Endothelial cell of umbilical vein (primary cell): ENCODE measurements at regions not wholly inside any gene's neighbourhood (a gene's known extent, or its start where the extent isn't known, plus 50 kb on each side); places are given as distances from the start of the nearest gene placed in this dataset.

ENCODE experiments used
- BruUV-seq: library from RNA; stranded (reverse); fragments of 400-500 nt; replicated peaks from 2 replicates; lab custom pipeline; 2021; lab: Mats Ljungman, UMichigan
- CTCF ChIA-PET: fragments of 300-600, 350-600 bp; sonication (Branson Sonifier 250); formaldehyde crosslinking; loops from one replicate; lab custom pipeline; 2021; ENCODE audit warnings: antibody characterized with exemption, inconsistent platforms; lab: Charles Lee
- POLR2A ChIA-PET: fragments of 300-600, 350-600 bp; sonication (Branson Sonifier 250); formaldehyde crosslinking; loops from one replicate; lab custom pipeline; 2021; ENCODE audit warnings: antibody characterized with exemption, inconsistent platforms; lab: Charles Lee
- DNase-seq: peaks from one replicate; pipeline ENCODE4 v3.0.0-alpha.2; 2011; ENCODE audit warnings: low read depth, low spot score
- FAIRE-seq: peaks from 2 replicates; lab custom pipeline; 2011; peaks lifted over from hg19 to GRCh38; lab: Jason Lieb, UNC
- H2AFZ ChIP-seq: 2 replicates; pipeline ENCODE4 v1.6.0; 2012; ENCODE audit warnings: low read depth, low read length, control low read depth, inconsistent platforms
- H3K27ac ChIP-seq: 2 replicates; pipeline ENCODE4 v1.5.1; 2011; ENCODE audit warnings: low read depth, mild to moderate bottlenecking, control low read depth, low read length, moderate library complexity; ENCODE audit not compliant: insufficient read depth
- H3K27me3 ChIP-seq, 2 experiments: 2 replicates each; pipeline versions ENCODE4 v1.6.0 to v1.6.1; 2011; ENCODE audit warnings: low read length in 2 of 2, mixed read lengths in 1 of 2; ENCODE audit not compliant: control insufficient read depth in 2 of 2, insufficient read depth in 2 of 2
- H3K36me3 ChIP-seq, 2 experiments: 2 replicates in 1 of 2; 3 replicates in 1 of 2; pipeline ENCODE4 v1.5.1; 2011; ENCODE audit warnings: low read length in 2 of 2, mild to moderate bottlenecking in 1 of 2, moderate library complexity in 1 of 2; ENCODE audit not compliant: control insufficient read depth in 2 of 2, insufficient read depth in 2 of 2; ENCODE audit errors: extremely low read depth in 1 of 2
- H3K4me1 ChIP-seq: 3 replicates; pipeline ENCODE4 v1.5.1; 2011; ENCODE audit warnings: mild to moderate bottlenecking, low read length; ENCODE audit not compliant: control insufficient read depth, insufficient read depth; ENCODE audit errors: extremely low read depth
- H3K4me2 ChIP-seq: 2 replicates; pipeline ENCODE4 v1.6.1; 2011; ENCODE audit warnings: low read length, control low read depth, mixed read lengths; ENCODE audit not compliant: insufficient read depth
- H3K4me3 ChIP-seq, 3 experiments: fragments of 200-600 bp in 1 of 3; sonication (generic), shearing (Covaris generic) in 1 of 3; replicated peaks in 1 of 3; 2 replicates each; pipeline ENCODE4 v1.5.1; 2011 to 2016; ENCODE audit warnings: control low read depth in 3 of 3, low read length in 3 of 3, mild to moderate bottlenecking in 2 of 3, inconsistent platforms in 1 of 3, low read depth in 1 of 3, moderate library complexity in 1 of 3; ENCODE audit not compliant: insufficient read depth in 1 of 3
- H3K79me2 ChIP-seq: 2 replicates; pipeline ENCODE4 v1.6.0; 2012; ENCODE audit warnings: low read length, inconsistent platforms; ENCODE audit not compliant: control insufficient read depth, insufficient read depth
- H3K9ac ChIP-seq: replicated peaks from 2 replicates; pipeline ENCODE3; 2011; ENCODE audit warnings: low read length, control low read depth; ENCODE audit not compliant: insufficient read depth; ENCODE audit errors: extremely low read depth
- H3K9me1 ChIP-seq: replicated peaks from 3 replicates; pipeline ENCODE4 v1.6.0; 2011; ENCODE audit warnings: mild to moderate bottlenecking, low read length; ENCODE audit not compliant: control insufficient read depth, insufficient read depth; ENCODE audit errors: extremely low read depth
- H3K9me3 ChIP-seq: replicated peaks from 2 replicates; pipeline ENCODE4 v1.5.1; 2012; ENCODE audit warnings: low read length, inconsistent platforms; ENCODE audit not compliant: control insufficient read depth, insufficient read depth
- H4K20me1 ChIP-seq: replicated peaks from 2 replicates; pipeline ENCODE3; 2011; ENCODE audit warnings: mild to moderate bottlenecking, low read length; ENCODE audit not compliant: control insufficient read depth, insufficient read depth; ENCODE audit errors: extremely low read depth
- CTCF ChIP-seq, 2 donors: IDR thresholded peaks; 1 replicate in 1 of 2; 2 replicates in 1 of 2; pipeline ENCODE4 v1.5.1; 2011; ENCODE audit warnings: low read length in 2 of 2, mild to moderate bottlenecking in 2 of 2, moderate library complexity in 2 of 2, control low read depth in 1 of 2, inconsistent platforms in 1 of 2, low read depth in 1 of 2; ENCODE audit not compliant: insufficient read depth in 1 of 2; ENCODE audit errors: extremely low read depth in 1 of 2
- EZH2 ChIP-seq: IDR thresholded peaks from 2 replicates; pipeline ENCODE4 v1.6.1; 2012; ENCODE audit warnings: borderline replicate concordance, low read depth, mild to moderate bottlenecking, moderate library complexity, low read length, inconsistent platforms; ENCODE audit not compliant: severe bottlenecking
- FOS ChIP-seq: IDR thresholded peaks from 2 replicates; pipeline ENCODE4 v1.6.1; 2011; ENCODE audit warnings: mild to moderate bottlenecking, low read length, moderate library complexity, borderline replicate concordance; ENCODE audit not compliant: insufficient read depth
- GATA2 ChIP-seq: IDR thresholded peaks from 2 replicates; pipeline ENCODE4 v1.7.0; 2011; ENCODE audit warnings: low read depth, mild to moderate bottlenecking, moderate library complexity, mixed read lengths, low read length; ENCODE audit not compliant: insufficient read length, insufficient read depth
- MYC ChIP-seq: IDR thresholded peaks from one replicate; pipeline ENCODE4 v1.6.1; 2011; ENCODE audit warnings: mild to moderate bottlenecking, low read depth, low read length
- POLR2A ChIP-seq: IDR thresholded peaks from 2 replicates; pipeline ENCODE4 v1.6.1; 2012; ENCODE audit warnings: low read depth, mild to moderate bottlenecking, control low read depth, low read length
- POLR2AphosphoS5 ChIP-seq: IDR thresholded peaks from 2 replicates; pipeline ENCODE4 v1.6.1; 2012; ENCODE audit warnings: low read depth, mild to moderate bottlenecking, control low read depth, low read length, moderate library complexity; ENCODE audit not compliant: insufficient read depth
- dilution Hi-C: fragments of 300-500 bp; cut with MboI; formaldehyde crosslinking; loops from one replicate; pipeline ENCODE4 v1.15.0; 2019; ENCODE audit warnings: low sequenced_read_pairs; ENCODE audit not compliant: extremely low pct_ligation_motif_present
- intact Hi-C: fragments of 100-400 bp; cut with micrococcal nuclease; formaldehyde crosslinking; loops from one replicate; pipeline ENCODE4 v1.10.0; 2022

GRCh38 chr10:1846032-1846431 is 108.7 kb upstream of the ADARB2 start:
- no peak overlapping the region for H2AFZ ChIP-seq
- H3K36me3 ChIP-seq, result no peaks in the 10 kb centered on the region
- H3K9me1 ChIP-seq, result no peaks in the 10 kb centered on the region
- H3K4me2 ChIP-seq, result no peak overlapping the region
- H4K20me1 ChIP-seq, result no peaks in the 10 kb centered on the region
- H3K27ac ChIP-seq, result no peak overlapping the region
- no peaks in the 10 kb centered on the region for H3K4me1 ChIP-seq
- H3K27me3 ChIP-seq, result no peaks in the 10 kb centered on the region
- BruUV-seq, result no TSS peak
- intact Hi-C loops, result no loop called here
- FAIRE-seq (no peak), DNase-seq (no peak)
- H3K9me3 ChIP-seq, result peaks cover 11% of the 10 kb centered on the region
- no peaks in the 10 kb centered on the region for H3K79me2 ChIP-seq
- ChIA-PET CTCF (no interaction called here), POLR2A (no interaction called here)
- no peak overlapping the region for H3K9ac ChIP-seq
- dilution Hi-C loops, result no loop called here
- TF ChIP-seq CTCF (IDR thresholded peaks at IDR 0.05; ENCODE audit: extremely low read depth in 1 of 2, insufficient read depth in 1 of 2, low read depth in 1 of 2, low read length in 2 of 2), result no peak
- no peak overlapping the region for H3K4me3 ChIP-seq

GRCh38 chr10:1841759-1842158 is 104.4 kb upstream of the ADARB2 start:
- intact Hi-C loops, result no loop called here
- TF ChIP-seq POLR2A, result no peak
- TF ChIP-seq FOS, result no peak
- no peak for TF ChIP-seq EZH2
- no peak for TF ChIP-seq POLR2AphosphoS5
- no peak for TF ChIP-seq MYC
- no peak for TF ChIP-seq GATA2
- TF ChIP-seq CTCF (IDR thresholded peaks at IDR 0.05; ENCODE audit: extremely low read depth in 1 of 2, insufficient read depth in 1 of 2, low read depth in 1 of 2, low read length in 2 of 2), result no peak
- Histone ChIP-seq H3K27me3 (no peaks in the 10 kb centered on the region), H3K4me3 (no peak overlapping the region), H3K9ac (no peak overlapping the region), H3K9me1 (no peaks in the 10 kb centered on the region), H4K20me1 (no peaks in the 10 kb centered on the region), H3K9me3 (peaks cover 11% of the 10 kb centered on the region), H3K79me2 (no peaks in the 10 kb centered on the region), H3K4me2 (no peak overlapping the region), H3K36me3 (no peaks in the 10 kb centered on the region), H2AFZ (no peak overlapping the region), H3K4me1 (no peaks in the 10 kb centered on the region), H3K27ac (no peak overlapping the region)
- CTCF ChIA-PET, result no interaction called here
- DNase-seq (no peak), FAIRE-seq (no peak)
- no TSS peak for BruUV-seq
- dilution Hi-C loops, result no loop called here
- POLR2A ChIA-PET, result no interaction called here
